ENCODE measurements at regions not wholly inside any gene's neighbourhood (a gene's known extent, or its start where the extent isn't known, plus 50 kb on each side); places are given as distances from the start of the nearest gene placed in this dataset.
"Not testable (repeated sequence)": the region's sequence is repeated elsewhere in the genome, so short reads cannot be mapped to it uniquely, and the experiment has no call there.

DNA sequence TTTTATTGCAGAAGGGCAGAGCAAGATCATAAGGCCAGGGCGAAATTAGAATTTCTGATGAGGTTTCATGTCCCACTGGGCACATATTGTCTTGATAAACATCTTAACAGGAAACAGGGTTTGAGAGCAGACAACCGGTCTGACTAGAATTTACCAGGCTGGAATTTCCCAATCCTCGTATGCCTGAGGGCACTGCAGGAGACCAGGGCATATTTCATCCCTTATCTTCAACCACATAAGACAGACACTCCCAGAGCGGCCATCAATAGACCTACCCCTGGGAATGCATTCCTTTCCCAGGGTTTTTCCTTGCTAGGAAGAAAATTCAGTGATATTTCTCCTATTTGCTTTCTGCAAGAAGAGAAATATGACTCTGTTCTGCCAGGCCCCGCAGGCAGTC lies 78.9 kb upstream of the OR9G4 start:
- TF ChIP-seq, protein P1, sequence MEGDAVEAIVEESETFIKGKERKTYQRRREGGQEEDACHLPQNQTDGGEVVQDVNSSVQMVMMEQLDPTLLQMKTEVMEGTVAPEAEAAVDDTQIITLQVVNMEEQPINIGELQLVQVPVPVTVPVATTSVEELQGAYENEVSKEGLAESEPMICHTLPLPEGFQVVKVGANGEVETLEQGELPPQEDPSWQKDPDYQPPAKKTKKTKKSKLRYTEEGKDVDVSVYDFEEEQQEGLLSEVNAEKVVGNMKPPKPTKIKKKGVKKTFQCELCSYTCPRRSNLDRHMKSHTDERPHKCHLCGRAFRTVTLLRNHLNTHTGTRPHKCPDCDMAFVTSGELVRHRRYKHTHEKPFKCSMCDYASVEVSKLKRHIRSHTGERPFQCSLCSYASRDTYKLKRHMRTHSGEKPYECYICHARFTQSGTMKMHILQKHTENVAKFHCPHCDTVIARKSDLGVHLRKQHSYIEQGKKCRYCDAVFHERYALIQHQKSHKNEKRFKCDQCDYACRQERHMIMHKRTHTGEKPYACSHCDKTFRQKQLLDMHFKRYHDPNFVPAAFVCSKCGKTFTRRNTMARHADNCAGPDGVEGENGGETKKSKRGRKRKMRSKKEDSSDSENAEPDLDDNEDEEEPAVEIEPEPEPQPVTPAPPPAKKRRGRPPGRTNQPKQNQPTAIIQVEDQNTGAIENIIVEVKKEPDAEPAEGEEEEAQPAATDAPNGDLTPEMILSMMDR (conservative IDR thresholded peaks at IDR 0.05; ENCODE audit: low read depth in 2 of 2): not testable (repeated sequence)
- not testable (repeated sequence) for TF ChIP-seq EZH2phosphoT487 (IDR thresholded peaks at IDR 0.05; ENCODE audit: unreplicated experiment); EZH2 (IDR thresholded peaks at IDR 0.05; ENCODE audit: low read depth, unreplicated experiment); POLR2AphosphoS5 (IDR thresholded peaks at IDR 0.05; ENCODE audit: low read depth); ZNF114 (CRISPR knock-in tag; IDR thresholded peaks at IDR 0.05); ZNF331 (CRISPR knock-in tag; IDR thresholded peaks at IDR 0.05; ENCODE audit: low read depth)
- TF ChIP-seq, protein P2, sequence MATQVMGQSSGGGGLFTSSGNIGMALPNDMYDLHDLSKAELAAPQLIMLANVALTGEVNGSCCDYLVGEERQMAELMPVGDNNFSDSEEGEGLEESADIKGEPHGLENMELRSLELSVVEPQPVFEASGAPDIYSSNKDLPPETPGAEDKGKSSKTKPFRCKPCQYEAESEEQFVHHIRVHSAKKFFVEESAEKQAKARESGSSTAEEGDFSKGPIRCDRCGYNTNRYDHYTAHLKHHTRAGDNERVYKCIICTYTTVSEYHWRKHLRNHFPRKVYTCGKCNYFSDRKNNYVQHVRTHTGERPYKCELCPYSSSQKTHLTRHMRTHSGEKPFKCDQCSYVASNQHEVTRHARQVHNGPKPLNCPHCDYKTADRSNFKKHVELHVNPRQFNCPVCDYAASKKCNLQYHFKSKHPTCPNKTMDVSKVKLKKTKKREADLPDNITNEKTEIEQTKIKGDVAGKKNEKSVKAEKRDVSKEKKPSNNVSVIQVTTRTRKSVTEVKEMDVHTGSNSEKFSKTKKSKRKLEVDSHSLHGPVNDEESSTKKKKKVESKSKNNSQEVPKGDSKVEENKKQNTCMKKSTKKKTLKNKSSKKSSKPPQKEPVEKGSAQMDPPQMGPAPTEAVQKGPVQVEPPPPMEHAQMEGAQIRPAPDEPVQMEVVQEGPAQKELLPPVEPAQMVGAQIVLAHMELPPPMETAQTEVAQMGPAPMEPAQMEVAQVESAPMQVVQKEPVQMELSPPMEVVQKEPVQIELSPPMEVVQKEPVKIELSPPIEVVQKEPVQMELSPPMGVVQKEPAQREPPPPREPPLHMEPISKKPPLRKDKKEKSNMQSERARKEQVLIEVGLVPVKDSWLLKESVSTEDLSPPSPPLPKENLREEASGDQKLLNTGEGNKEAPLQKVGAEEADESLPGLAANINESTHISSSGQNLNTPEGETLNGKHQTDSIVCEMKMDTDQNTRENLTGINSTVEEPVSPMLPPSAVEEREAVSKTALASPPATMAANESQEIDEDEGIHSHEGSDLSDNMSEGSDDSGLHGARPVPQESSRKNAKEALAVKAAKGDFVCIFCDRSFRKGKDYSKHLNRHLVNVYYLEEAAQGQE (IDR thresholded peaks at IDR 0.05; ENCODE audit: unreplicated experiment): not testable (repeated sequence)
- TF ChIP-seq, protein P3, sequence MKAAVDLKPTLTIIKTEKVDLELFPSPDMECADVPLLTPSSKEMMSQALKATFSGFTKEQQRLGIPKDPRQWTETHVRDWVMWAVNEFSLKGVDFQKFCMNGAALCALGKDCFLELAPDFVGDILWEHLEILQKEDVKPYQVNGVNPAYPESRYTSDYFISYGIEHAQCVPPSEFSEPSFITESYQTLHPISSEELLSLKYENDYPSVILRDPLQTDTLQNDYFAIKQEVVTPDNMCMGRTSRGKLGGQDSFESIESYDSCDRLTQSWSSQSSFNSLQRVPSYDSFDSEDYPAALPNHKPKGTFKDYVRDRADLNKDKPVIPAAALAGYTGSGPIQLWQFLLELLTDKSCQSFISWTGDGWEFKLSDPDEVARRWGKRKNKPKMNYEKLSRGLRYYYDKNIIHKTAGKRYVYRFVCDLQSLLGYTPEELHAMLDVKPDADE (IDR thresholded peaks at IDR 0.05): not testable (repeated sequence)

All from GM23338 (cell line).